Nephron (organoid): ENCODE measurements at regions not wholly inside any gene's neighbourhood (a gene's known extent, or its start where the extent isn't known, plus 50 kb on each side); places are given as distances from the start of the nearest gene placed in this dataset.
"Not testable (repeated sequence)": the region's sequence is repeated elsewhere in the genome, so short reads cannot be mapped to it uniquely, and the experiment has no call there.

Source experiments
- H3K27ac Mint-ChIP-seq, 3 experiments: 2 replicates each; pipeline ENCODE4 v1.8.0; 2020; ENCODE audit warnings: mixed read lengths in 3 of 3, mild to moderate bottlenecking in 2 of 3, moderate library complexity in 1 of 3
- H3K27me3 Mint-ChIP-seq: 2 replicates; pipeline ENCODE4 v1.8.0; 2021; ENCODE audit warnings: low read depth, mild to moderate bottlenecking, moderate library complexity, mixed read lengths
- H3K36me3 Mint-ChIP-seq: 2 replicates; pipeline ENCODE4 v1.8.0; 2020; ENCODE audit warnings: low read depth, mixed read lengths
- H3K4me1 Mint-ChIP-seq: 2 replicates; pipeline ENCODE4 v1.8.0; 2020; ENCODE audit warnings: mixed read lengths
- H3K4me3 Mint-ChIP-seq, 3 experiments: 2 replicates each; pipeline ENCODE4 v1.8.0; 2020; ENCODE audit warnings: mild to moderate bottlenecking in 3 of 3, mixed read lengths in 3 of 3, moderate library complexity in 2 of 3
- H3K9me3 Mint-ChIP-seq: 2 replicates; pipeline ENCODE4 v1.8.0; 2020; ENCODE audit warnings: mixed read lengths
- TF ChIP-seq, protein P1 (sequence below), 3 experiments: fragments of 200-600 bp; sonication (generic); IDR thresholded peaks; one replicate each; pipeline ENCODE4 v1.5.0; 2021; ENCODE audit warnings: antibody characterized with exemption in 3 of 3; ENCODE audit not compliant: unreplicated experiment in 3 of 3

DNA sequence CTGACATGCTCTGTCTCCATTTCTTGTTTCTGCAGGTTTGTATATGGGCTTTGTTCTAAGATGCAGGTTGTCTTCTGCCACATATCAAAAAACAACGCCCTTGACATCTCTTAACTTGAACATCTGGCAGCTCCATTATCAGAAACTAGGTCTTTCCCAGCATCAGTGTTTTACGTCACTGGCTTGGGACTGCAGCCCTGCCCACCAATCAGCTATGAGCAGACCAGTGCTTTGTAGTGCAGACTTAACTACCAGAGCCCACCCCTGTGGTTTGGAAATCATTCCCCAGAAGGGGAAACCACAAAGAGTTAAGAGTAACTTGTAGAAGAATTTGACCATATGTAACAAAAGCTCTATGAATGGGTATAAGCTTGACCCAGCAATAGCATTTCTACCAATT lies 132.4 kb downstream of the SEPTIN14 start:
- no peaks in the 10 kb centered on the region for H3K27me3 Mint-ChIP-seq
- H3K9me3 Mint-ChIP-seq = peaks cover 14% of the 10 kb centered on the region
- H3K4me1 Mint-ChIP-seq = peaks cover 7% of the 10 kb centered on the region
- H3K4me3 Mint-ChIP-seq = no peak overlapping the region
- H3K36me3 Mint-ChIP-seq = no peaks in the 10 kb centered on the region
- TF ChIP-seq, protein P1, sequence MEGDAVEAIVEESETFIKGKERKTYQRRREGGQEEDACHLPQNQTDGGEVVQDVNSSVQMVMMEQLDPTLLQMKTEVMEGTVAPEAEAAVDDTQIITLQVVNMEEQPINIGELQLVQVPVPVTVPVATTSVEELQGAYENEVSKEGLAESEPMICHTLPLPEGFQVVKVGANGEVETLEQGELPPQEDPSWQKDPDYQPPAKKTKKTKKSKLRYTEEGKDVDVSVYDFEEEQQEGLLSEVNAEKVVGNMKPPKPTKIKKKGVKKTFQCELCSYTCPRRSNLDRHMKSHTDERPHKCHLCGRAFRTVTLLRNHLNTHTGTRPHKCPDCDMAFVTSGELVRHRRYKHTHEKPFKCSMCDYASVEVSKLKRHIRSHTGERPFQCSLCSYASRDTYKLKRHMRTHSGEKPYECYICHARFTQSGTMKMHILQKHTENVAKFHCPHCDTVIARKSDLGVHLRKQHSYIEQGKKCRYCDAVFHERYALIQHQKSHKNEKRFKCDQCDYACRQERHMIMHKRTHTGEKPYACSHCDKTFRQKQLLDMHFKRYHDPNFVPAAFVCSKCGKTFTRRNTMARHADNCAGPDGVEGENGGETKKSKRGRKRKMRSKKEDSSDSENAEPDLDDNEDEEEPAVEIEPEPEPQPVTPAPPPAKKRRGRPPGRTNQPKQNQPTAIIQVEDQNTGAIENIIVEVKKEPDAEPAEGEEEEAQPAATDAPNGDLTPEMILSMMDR (IDR thresholded peaks at IDR 0.05; ENCODE audit: unreplicated experiment in 3 of 3) = no peak
- H3K27ac Mint-ChIP-seq = no peak overlapping the region

DNA sequence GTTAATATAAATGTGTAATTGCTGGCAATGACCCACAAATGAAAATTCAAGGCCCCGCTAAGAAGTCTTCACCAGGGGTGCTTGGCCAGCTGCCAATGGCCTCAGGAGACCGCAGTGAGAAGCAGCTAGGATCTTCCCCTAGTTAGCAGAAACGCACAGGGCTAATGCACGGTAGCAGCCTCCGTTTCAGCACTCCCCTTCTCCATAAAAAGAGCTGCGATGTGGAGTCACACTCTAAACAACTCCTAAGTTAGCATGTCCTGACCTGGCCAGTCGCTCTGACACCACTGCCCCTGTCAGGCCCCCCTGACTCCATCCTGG lies 139.0 kb downstream of the SEPTIN14 start:
- peak overlapping the region; percentile 67 to 92 (median 76) for H3K27ac Mint-ChIP-seq
- H3K9me3 Mint-ChIP-seq = peaks cover 3% of the 10 kb centered on the region
- H3K4me1 Mint-ChIP-seq = peaks cover 22% of the 10 kb centered on the region
- TF ChIP-seq, protein P1 (IDR thresholded peaks at IDR 0.05; ENCODE audit: unreplicated experiment in 3 of 3) = no peak
- no peaks in the 10 kb centered on the region for H3K36me3 Mint-ChIP-seq
- H3K27me3 Mint-ChIP-seq = no peaks in the 10 kb centered on the region
- H3K4me3 Mint-ChIP-seq = peak overlapping the region in 1 of 3 experiments; percentile 10

DNA sequence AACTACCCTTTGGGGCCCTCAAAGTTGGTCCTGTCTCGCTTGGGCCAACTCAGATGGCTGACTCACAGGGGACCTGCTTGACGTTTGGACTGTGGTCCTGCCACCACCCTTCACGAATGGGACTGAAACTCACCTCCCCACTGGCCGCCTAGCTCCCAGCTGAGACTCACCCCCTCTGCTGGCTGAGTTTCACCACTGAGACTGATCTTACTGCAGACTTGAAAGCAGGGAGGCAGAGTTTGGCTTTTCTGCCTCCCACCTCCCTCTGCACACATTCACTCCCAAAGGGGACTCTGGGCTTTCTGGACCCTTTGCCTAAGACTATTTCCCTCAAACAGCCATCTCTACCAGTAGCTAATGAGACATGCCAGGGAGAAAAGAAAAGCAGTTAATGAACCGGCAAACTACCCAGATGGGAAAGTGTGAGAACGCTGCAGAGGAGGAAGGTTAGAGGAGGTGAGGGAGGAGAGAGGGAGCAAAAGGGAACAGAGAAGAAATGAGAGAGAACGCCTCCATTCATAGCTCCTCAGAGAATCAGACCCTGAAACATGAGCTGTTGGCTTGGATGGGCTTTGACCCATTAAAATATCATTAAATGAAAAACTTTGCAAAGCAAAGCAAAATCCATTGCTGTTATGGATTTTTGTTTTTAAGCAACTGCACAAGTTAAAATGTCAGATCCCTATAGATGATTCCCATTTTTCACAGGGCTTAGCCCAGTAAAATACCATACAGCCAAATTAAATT lies 139.5 kb downstream of the SEPTIN14 start:
- peak overlapping the region; percentile 67 to 92 (median 85) for H3K27ac Mint-ChIP-seq
- TF ChIP-seq, protein P1 (IDR thresholded peaks at IDR 0.05; ENCODE audit: unreplicated experiment in 3 of 3) = peak in 2 of 3 experiments; percentile 12 to 18
- not testable (repeated sequence) for H3K27me3 Mint-ChIP-seq, H3K9me3 Mint-ChIP-seq, H3K36me3 Mint-ChIP-seq
- H3K4me1 Mint-ChIP-seq = peaks cover 22% of the 10 kb centered on the region
- H3K4me3 Mint-ChIP-seq = peak overlapping the region in 2 of 3 experiments; percentile 10 to 25

DNA sequence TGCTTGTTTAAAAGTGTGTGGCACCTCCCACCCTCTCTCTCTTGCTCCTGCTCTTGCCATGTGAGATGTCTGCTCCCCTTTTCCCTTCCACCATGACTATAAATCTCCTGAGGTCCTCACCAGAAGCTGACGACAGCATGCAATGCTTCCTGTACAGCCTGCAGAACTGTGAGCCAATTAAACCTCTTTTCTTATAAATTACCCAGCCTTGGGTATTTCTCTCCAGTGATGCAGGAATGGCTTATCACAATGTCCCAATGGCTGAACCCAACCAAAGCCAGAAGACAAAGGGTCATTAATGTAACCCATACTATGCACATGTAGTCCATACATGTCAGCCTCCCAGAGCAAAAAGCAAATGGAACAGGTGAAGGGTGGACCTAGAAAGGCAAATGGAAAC lies 141.5 kb downstream of the SEPTIN14 start:
- H3K27ac Mint-ChIP-seq, H3K9me3 Mint-ChIP-seq, H3K4me3 Mint-ChIP-seq, H3K27me3 Mint-ChIP-seq, H3K36me3 Mint-ChIP-seq: not testable (repeated sequence)
- peaks cover 22% of the 10 kb centered on the region for H3K4me1 Mint-ChIP-seq

DNA sequence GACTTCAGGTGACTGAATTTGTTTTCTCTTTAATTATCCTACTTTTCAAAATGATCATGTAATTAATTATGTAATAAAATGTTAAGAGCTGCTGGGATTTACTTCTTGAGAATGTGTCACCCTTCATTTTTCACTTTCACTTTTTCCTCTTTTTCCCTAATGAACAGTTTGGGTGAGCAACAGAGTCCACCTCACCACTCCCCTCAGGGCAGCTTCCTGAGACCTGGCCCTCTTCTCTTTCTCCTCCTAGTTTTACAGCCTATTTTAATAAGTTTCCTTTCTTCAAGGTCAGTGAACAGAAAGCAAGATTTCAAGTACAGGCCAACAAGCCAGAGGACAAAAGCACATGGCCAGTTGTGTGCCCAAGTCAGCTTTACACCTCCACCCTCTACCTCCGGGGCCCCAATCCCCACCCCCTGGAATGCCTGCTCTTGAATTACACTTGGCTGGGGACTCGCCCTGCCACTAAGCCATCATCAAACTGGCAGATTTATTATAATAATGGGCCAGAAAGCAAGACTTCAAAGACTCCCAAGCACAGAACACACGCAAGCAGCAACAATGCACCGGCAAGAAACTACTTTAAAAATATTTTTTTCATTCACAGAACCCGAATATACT lies 143.1 kb upstream of the VOPP1 start:
- H3K27me3 Mint-ChIP-seq, H3K4me3 Mint-ChIP-seq, H3K9me3 Mint-ChIP-seq, H3K36me3 Mint-ChIP-seq: not testable (repeated sequence)
- Mint-ChIP-seq H3K4me1 (peaks cover 11% of the 10 kb centered on the region), H3K27ac (peak overlapping the region in 2 of 3 experiments; percentile 44 to 78)

DNA sequence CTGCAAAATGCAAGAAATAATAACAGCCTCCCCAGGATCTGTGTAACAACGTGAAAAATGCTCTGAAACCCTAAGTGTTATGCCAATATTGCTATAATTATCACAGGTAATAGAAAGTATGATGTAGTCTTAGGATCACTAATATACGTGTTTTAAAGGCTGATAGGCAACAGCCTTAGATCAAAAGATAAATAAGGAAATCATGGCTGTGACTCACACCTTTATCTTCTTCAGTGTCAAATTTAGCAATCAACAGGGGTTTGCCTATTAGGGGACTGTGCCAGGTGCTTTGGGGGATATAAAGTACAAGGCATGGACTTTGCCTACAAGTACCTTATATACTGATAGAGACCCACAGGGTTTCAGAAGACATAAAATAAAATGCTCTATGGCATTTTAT lies 142.1 kb upstream of the VOPP1 start:
- not testable (repeated sequence) for H3K36me3 Mint-ChIP-seq, H3K4me1 Mint-ChIP-seq, H3K4me3 Mint-ChIP-seq, H3K27me3 Mint-ChIP-seq, H3K9me3 Mint-ChIP-seq, H3K27ac Mint-ChIP-seq

DNA sequence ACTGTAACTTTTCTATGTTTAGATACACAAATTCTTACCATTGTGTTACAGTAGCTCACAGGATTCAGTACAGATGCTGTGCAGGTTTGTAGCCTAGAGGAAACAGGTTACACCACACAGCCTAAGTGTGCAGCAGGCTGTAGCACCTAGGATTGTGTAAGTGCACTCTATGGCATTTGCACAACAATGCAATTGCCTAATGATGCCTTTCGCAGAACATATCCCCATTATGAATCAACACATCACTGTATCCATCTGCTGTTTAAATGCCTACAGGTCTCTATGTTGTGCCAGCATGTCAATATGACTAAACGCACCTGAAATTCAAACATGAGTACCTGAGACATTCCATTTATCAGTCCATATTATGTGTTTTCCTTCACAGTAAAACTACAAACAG lies 138.0 kb upstream of the VOPP1 start:
- not testable (repeated sequence) for H3K4me1 Mint-ChIP-seq, H3K36me3 Mint-ChIP-seq, H3K27me3 Mint-ChIP-seq, H3K9me3 Mint-ChIP-seq, H3K4me3 Mint-ChIP-seq, H3K27ac Mint-ChIP-seq

DNA sequence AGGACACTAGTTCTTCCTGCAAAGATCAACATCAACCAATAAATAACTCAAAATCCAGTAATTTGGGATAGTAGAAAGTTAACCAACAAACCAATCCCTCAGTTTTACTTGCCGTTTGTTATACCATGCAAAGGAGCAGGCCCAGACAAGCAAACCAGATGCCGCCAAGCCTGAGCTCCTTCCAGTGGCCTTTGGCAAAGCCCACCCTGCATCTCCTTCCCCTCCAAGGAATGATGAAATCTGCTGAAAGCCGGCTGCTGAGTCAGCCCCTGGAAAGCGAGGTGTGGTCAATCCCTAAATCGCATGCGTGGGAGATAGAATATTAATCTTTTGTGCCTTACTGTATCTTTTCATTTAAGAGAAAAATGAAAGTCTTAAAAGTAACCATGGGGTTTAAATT lies 135.7 kb upstream of the VOPP1 start:
- not testable (repeated sequence) for H3K9me3 Mint-ChIP-seq, H3K36me3 Mint-ChIP-seq, H3K4me1 Mint-ChIP-seq, H3K4me3 Mint-ChIP-seq, H3K27me3 Mint-ChIP-seq
- peak overlapping the region in 2 of 3 experiments; percentile 96 for H3K27ac Mint-ChIP-seq

DNA sequence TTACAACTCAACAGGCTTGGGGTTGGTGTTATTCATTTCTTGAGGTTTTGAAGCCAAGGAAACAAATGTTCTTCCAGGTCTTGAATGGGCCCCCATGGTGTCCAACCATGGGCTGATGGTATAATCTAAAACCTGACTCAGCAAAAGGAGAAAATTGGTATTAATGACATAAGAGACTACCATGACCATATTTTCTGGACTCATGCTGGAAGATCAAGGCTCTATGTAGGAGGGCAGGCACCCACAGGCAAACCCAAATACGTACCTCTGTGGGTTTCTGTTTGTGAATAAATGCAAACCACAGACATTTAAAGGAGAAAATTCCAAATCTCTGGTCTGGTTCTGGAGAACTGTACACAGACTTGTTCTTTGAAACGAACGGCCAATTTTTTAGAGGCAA lies 135.1 kb upstream of the VOPP1 start:
- not testable (repeated sequence) for H3K27me3 Mint-ChIP-seq, H3K4me3 Mint-ChIP-seq, H3K36me3 Mint-ChIP-seq, H3K9me3 Mint-ChIP-seq
- Mint-ChIP-seq H3K27ac (peak overlapping the region in 1 of 3 experiments; percentile 96), H3K4me1 (peaks cover 10% of the 10 kb centered on the region)

DNA sequence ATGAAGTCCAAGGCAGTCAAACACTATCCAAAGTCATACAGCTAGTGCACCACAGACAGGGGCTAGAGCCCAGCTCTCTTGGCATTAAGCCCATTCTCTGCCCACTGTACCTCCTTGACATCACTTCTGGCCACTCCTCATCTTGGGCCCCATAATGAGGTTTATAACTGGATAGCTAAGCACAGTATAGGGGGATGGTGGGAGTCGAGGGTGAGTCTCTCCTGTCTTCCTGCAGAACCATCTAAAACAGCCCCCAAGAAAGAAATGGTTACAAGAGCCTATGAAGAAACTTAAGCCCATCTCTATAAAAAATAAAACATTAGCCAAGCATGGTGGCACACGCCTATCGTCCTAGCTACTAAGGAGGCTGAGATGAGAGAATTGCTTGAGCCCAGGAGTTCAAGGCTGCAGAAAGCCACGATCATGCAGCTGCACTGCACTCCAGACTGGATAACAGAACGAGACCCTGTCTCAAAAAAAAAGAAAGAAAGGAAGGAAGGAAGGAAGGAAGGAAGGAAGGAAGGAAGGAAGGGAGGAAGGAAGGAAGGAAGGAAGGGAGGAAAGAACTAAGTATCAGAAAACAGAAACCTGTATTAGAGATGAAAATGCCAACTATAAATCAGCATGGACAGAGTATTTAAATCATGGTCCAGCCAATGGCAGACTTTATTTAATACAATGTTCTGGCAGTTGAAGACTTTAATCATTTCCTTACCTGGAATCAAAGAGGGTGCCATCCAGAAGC lies 134.3 kb upstream of the VOPP1 start:
- H3K9me3 Mint-ChIP-seq, H3K27me3 Mint-ChIP-seq, H3K4me3 Mint-ChIP-seq, H3K36me3 Mint-ChIP-seq: not testable (repeated sequence)
- peak overlapping the region in 2 of 3 experiments; percentile 49 to 62 for H3K27ac Mint-ChIP-seq
- peaks cover 10% of the 10 kb centered on the region for H3K4me1 Mint-ChIP-seq

DNA sequence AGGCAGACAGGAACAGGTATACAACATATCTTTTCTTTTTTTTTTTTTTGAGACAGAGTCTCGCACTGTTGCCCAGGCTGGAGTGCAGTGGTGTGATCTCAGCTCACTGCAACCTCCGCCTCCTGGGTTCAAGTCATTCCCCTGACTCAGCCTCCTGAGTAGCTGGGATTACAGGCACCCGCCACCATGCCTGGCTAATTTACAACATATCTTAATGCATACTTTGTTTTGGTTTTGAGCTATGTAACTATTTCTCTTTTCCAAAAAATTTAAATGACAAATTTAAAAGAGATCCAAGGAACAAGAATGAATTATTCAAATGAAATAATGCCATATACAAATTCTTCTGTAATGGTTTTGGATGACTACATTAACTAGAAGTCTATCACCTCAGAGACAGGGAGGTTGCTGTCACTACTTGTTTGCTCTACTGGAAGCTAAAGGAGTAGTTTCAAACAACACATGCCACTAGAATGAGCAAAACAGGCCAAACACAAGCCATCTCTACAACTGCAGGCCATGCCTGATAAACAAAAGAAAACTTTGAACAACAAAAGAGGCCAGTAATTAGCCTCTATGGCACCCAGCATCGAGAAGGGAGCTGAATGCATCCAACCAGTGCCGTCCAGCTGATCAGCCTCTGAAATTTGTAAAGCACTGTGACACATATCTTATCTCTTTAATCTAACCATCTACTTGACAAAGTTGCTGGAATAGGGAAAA lies 133.6 kb upstream of the VOPP1 start:
- not testable (repeated sequence) for H3K9me3 Mint-ChIP-seq, H3K36me3 Mint-ChIP-seq, H3K4me3 Mint-ChIP-seq, H3K27me3 Mint-ChIP-seq
- peak overlapping the region in 1 of 3 experiments; percentile 49 for H3K27ac Mint-ChIP-seq
- H3K4me1 Mint-ChIP-seq = peaks cover 10% of the 10 kb centered on the region
